ENCODE measurements at regions not wholly inside any gene's neighbourhood (a gene's known extent, or its start where the extent isn't known, plus 50 kb on each side); places are given as distances from the start of the nearest gene placed in this dataset.
A peak's percentile ranks its signal among the peaks of the same experiment; 100 is the strongest.

DNA sequence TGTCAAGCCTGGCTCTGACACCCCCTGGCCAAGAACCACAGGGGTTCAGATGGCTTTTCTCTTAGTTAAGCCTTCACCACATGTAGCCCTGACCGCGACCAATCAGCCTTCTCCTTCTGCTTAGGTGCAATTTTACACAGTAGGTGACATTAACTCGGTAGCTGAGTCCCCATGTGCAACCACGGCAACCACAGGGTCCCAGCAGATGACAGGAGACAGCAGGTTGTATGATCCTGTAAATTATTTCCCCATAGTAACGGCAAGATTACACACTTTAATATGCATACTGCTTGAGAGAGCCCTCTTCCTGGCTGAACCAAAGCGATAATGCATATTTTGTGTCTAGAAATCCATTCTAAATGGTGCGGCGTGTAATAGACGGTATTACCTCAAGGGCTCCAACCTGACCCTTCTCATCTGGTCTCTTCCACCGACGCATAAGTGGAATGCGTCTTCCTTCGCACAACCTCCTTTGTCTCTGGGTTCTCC is 458.7 kb upstream of the ZFHX3 start:
- H3K9me3 ChIP-seq (ENCODE audit: control insufficient read depth, low read length): no peaks in the 10 kb centered on the region
- peaks cover 6% of the 10 kb centered on the region for H3K4me1 Mint-ChIP-seq
- H3K27ac ChIP-seq (ENCODE audit: low read depth, low read length): no peak overlapping the region
- no peak overlapping the region for H3K4me3 ChIP-seq (ENCODE audit: low read length)
- peaks cover 3% of the 10 kb centered on the region for H3K27me3 Mint-ChIP-seq (ENCODE audit: insufficient read depth)
- no peaks in the 10 kb centered on the region for H3K9me3 Mint-ChIP-seq
- H3K36me3 ChIP-seq (ENCODE audit: control insufficient read depth, insufficient read depth, low read length): no peaks in the 10 kb centered on the region
- DNase-seq: peak; percentile 66
- H3K9ac ChIP-seq (ENCODE audit: extremely low read depth, low read length, poor library complexity, severe bottlenecking): no peak overlapping the region
- 88 to 92% methylated on average over 10 to 13 of the region's 13 CpGs for WGBS, 2 experiments (ENCODE audit: insufficient coverage in 1 of 2, insufficient read length in 1 of 2)
- no peaks in the 10 kb centered on the region for H3K4me1 ChIP-seq (ENCODE audit: control insufficient read depth, insufficient read depth, low read length)
- H3K27me3 ChIP-seq (ENCODE audit: control insufficient read depth, insufficient read depth, low read length, poor library complexity, severe bottlenecking): no peaks in the 10 kb centered on the region
- H3K4me3 Mint-ChIP-seq: no peak overlapping the region
- no peaks in the 10 kb centered on the region for H3K36me3 Mint-ChIP-seq (ENCODE audit: low read depth)
- H3K27ac Mint-ChIP-seq: no peak overlapping the region
- TF ChIP-seq, protein P1, sequence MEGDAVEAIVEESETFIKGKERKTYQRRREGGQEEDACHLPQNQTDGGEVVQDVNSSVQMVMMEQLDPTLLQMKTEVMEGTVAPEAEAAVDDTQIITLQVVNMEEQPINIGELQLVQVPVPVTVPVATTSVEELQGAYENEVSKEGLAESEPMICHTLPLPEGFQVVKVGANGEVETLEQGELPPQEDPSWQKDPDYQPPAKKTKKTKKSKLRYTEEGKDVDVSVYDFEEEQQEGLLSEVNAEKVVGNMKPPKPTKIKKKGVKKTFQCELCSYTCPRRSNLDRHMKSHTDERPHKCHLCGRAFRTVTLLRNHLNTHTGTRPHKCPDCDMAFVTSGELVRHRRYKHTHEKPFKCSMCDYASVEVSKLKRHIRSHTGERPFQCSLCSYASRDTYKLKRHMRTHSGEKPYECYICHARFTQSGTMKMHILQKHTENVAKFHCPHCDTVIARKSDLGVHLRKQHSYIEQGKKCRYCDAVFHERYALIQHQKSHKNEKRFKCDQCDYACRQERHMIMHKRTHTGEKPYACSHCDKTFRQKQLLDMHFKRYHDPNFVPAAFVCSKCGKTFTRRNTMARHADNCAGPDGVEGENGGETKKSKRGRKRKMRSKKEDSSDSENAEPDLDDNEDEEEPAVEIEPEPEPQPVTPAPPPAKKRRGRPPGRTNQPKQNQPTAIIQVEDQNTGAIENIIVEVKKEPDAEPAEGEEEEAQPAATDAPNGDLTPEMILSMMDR (conservative IDR thresholded peaks at IDR 0.05): no peak

DNA sequence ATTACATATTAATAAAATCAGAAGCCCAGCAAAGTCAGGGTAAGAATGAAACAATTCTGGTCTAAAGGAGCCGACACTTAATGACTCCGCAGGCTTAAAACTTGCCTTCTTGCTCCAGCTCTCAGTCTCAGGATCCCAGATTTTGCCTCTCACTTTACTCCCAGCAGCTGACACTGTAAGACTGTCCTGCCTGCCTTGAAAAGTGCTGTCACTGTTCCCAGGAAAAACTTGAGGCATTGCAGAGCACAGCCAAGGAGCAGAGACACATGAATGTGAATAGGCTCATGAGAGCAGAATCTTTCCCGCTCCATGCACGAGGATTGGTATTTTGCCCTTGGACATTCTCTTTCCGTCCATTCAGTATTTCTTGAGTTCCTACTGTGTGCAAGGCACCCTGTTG is 457.6 kb upstream of the ZFHX3 start:
- Histone ChIP-seq H3K9ac (ENCODE audit: extremely low read depth, low read length, poor library complexity, severe bottlenecking) (no peak overlapping the region), H3K36me3 (ENCODE audit: control insufficient read depth, insufficient read depth, low read length) (no peaks in the 10 kb centered on the region), H3K9me3 (ENCODE audit: control insufficient read depth, low read length) (no peaks in the 10 kb centered on the region), H3K27me3 (ENCODE audit: control insufficient read depth, insufficient read depth, low read length, poor library complexity, severe bottlenecking) (no peaks in the 10 kb centered on the region), H3K27ac (ENCODE audit: low read depth, low read length) (no peak overlapping the region), H3K4me1 (ENCODE audit: control insufficient read depth, insufficient read depth, low read length) (no peaks in the 10 kb centered on the region), H3K4me3 (ENCODE audit: low read length) (no peak overlapping the region)
- no peaks in the 10 kb centered on the region for H3K36me3 Mint-ChIP-seq (ENCODE audit: low read depth)
- TF ChIP-seq, protein P1 (conservative IDR thresholded peaks at IDR 0.05): no peak
- WGBS, 2 experiments (ENCODE audit: insufficient coverage in 1 of 2, insufficient read length in 1 of 2): 89 to 94% methylated on average over 5 of the region's 5 CpGs
- H3K27ac Mint-ChIP-seq: no peak overlapping the region
- peaks cover 3% of the 10 kb centered on the region for H3K27me3 Mint-ChIP-seq (ENCODE audit: insufficient read depth)
- H3K4me3 Mint-ChIP-seq: no peak overlapping the region
- peaks cover 6% of the 10 kb centered on the region for H3K4me1 Mint-ChIP-seq
- no peak for DNase-seq
- no peaks in the 10 kb centered on the region for H3K9me3 Mint-ChIP-seq

DNA sequence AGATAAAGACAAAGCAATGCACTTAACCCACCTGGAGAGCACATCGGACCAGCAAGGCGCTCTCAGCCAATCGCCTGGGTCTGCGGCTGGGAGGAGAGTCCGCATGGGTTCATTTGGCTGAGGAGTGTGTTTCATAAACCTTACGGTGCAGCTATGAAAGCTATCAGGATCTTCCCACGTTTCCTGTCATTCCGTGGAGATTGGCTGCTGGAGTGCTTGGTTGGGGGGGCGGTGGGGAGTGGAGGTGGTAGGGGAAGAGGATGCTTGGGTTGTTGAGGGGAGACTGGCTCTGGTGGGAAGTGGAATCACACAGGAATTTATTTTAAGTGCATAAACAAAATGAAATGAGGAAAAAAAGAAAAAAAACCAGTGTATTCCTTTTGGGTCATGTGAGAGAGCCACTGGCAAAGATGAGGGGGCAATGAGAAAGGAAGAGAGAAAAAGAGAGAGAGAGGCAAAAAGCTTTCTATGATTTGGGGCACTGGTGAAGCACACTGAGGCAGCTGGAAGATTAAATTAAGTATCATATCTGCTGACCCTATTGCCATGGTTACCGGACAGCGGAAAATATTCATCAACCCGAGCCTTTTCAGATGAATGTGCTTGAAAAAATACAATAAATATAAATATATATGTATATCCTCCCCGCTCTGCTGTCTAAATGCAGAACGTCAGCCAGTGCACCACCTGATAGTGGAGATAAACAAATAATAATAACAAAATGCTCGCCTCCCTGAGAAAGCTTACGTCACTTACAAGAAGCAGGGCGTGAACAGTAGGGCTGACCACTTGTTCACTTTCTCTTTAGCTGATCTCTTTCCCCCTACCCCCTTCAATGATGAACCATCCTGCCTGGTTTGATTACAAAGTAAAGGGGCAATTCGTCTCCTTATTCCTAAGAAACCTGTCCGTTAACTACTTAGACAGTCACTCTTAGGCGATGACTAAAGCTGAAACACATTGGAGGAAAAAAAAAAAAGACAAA is 457.0 kb upstream of the ZFHX3 start:
- H3K4me1 Mint-ChIP-seq: peaks cover 6% of the 10 kb centered on the region
- no peak overlapping the region for H3K4me3 ChIP-seq (ENCODE audit: low read length)
- no peaks in the 10 kb centered on the region for H3K36me3 Mint-ChIP-seq (ENCODE audit: low read depth)
- no peaks in the 10 kb centered on the region for H3K27me3 ChIP-seq (ENCODE audit: control insufficient read depth, insufficient read depth, low read length, poor library complexity, severe bottlenecking)
- H3K27me3 Mint-ChIP-seq (ENCODE audit: insufficient read depth): peaks cover 2% of the 10 kb centered on the region
- H3K27ac Mint-ChIP-seq: no peak overlapping the region
- 92 to 94% methylated on average over 12 to 18 of the region's 20 CpGs for WGBS, 2 experiments (ENCODE audit: insufficient coverage in 1 of 2, insufficient read length in 1 of 2)
- no peak for DNase-seq
- no peaks in the 10 kb centered on the region for H3K9me3 Mint-ChIP-seq
- no peaks in the 10 kb centered on the region for H3K36me3 ChIP-seq (ENCODE audit: control insufficient read depth, insufficient read depth, low read length)
- TF ChIP-seq, protein P1 (conservative IDR thresholded peaks at IDR 0.05): no peak
- H3K9ac ChIP-seq (ENCODE audit: extremely low read depth, low read length, poor library complexity, severe bottlenecking): no peak overlapping the region
- no peak overlapping the region for H3K27ac ChIP-seq (ENCODE audit: low read depth, low read length)
- H3K9me3 ChIP-seq (ENCODE audit: control insufficient read depth, low read length): no peaks in the 10 kb centered on the region
- no peak overlapping the region for H3K4me3 Mint-ChIP-seq
- no peaks in the 10 kb centered on the region for H3K4me1 ChIP-seq (ENCODE audit: control insufficient read depth, insufficient read depth, low read length)

All from endodermal cell (in vitro differentiated cells).